ENCODE measurements at regions not wholly inside any gene's neighbourhood (a gene's known extent, or its start where the extent isn't known, plus 50 kb on each side); places are given as distances from the start of the nearest gene placed in this dataset.

GRCh38 chr3:72100601-72101187 is 315.7 kb upstream of the PROK2 start:
- Histone ChIP-seq H2AFZ (ENCODE audit: low read depth) (0 out of 2 replicates have a peak overlapping the region, but pooled peaks have one; percentile 63), H3K79me2 (ENCODE audit: insufficient read depth) (no peaks in the 10 kb centered on the region), H3F3A (replicated peaks; ENCODE audit: insufficient read depth) (no peaks in the 10 kb centered on the region), H4K20me1 (ENCODE audit: insufficient read depth) (no peaks in the 10 kb centered on the region), H3K4me1 (ENCODE audit: control insufficient read depth in 1 of 2, insufficient read depth in 2 of 2, low read depth in 1 of 2, low read length in 1 of 2) (peaks cover 0 to 10% of the 10 kb centered on the region in 2 experiments; a peak in 1 of 4 replicates), H3K9me3 (no peaks in the 10 kb centered on the region), H3K36me3 (replicated peaks in 1 of 2; ENCODE audit: control insufficient read depth in 1 of 2, insufficient read depth in 2 of 2, low read length in 1 of 2) (no peaks in the 10 kb centered on the region), H3K27me3 (ENCODE audit: insufficient read depth) (peaks cover 5% of the 10 kb centered on the region; the same call in 1 of the 2 replicates), H3K4me2 (peak overlapping the region; percentile 70), H3K4me3 (ENCODE audit: low read depth in 2 of 2, low read length in 1 of 2) (peak overlapping the region; percentile 31 to 43; a peak in 3 of 4 replicates), H3K9me2 (no peaks in the 10 kb centered on the region), H3K9ac (no peak overlapping the region; the same call in 1 of the 2 replicates), H3K27ac (ENCODE audit: low read depth in 2 of 2, low read length in 1 of 2) (no peak overlapping the region)
- ChIA-PET POLR2A (no interaction called here), CTCF (interaction anchor here (0.9 to 1.6 kb wide), 4 partner anchors 12 to 225 kb away, joined by 3 to 5 read pairs (median 4); no protein-coding TSS in a partner anchor)
- TF ChIP-seq EP300 (IDR thresholded peaks at IDR 0.05; ENCODE audit: borderline replicate concordance in 1 of 2, low read depth in 1 of 2, low read length in 1 of 2) (peak in 1 of 2 experiments; percentile 10; a peak in 1 of 4 replicates), YY1 (IDR thresholded peaks at IDR 0.05; ENCODE audit: low read depth) (no peak)
- 20% methylated on average over 6 of the region's 21 CpGs for WGBS (ENCODE audit: low lambda C conversion rate)
- peak; percentile 87 for DNase-seq

DNA sequence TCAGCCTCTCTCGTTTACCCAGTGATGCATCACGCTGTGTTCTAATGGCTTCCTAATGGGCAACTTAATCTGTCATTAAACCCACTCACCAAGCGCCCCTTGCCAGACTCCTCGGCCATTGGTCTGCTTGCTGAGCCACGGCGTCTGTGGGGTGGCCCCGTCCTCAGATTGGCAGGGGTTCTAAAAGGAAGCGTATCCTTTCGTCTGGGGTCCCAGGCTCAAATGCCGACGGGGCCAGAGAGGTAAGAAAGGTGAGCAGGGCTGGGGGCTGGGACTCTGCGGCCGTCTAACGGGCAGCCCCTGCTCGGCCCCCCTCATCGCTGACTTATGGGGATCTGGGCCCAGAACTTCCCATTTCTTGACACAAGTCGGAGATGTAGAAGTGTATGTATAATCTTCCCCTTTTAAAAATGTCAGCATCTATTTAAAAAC is 315.1 kb upstream of the PROK2 start:
- no peak overlapping the region for H3K27ac ChIP-seq (ENCODE audit: low read depth in 2 of 2, low read length in 1 of 2)
- ChIA-PET POLR2A (no interaction called here), CTCF (interaction anchor here (1.5 to 1.6 kb wide), 2 partner anchors 18 to 225 kb away, joined by 4 to 5 read pairs; no protein-coding TSS in a partner anchor)
- no peaks in the 10 kb centered on the region for H3K36me3 ChIP-seq (replicated peaks in 1 of 2; ENCODE audit: control insufficient read depth in 1 of 2, insufficient read depth in 2 of 2, low read length in 1 of 2)
- H3F3A ChIP-seq (replicated peaks; ENCODE audit: insufficient read depth), result no peaks in the 10 kb centered on the region
- no peaks in the 10 kb centered on the region for H3K9me3 ChIP-seq
- no peaks in the 10 kb centered on the region for H4K20me1 ChIP-seq (ENCODE audit: insufficient read depth)
- no peaks in the 10 kb centered on the region for H3K9me2 ChIP-seq
- no peak overlapping the region for H3K9ac ChIP-seq
- H3K4me3 ChIP-seq (ENCODE audit: low read depth in 2 of 2, low read length in 1 of 2), result peak overlapping the region in 1 of 2 experiments; percentile 43; a peak in 1 of 4 replicates
- H3K79me2 ChIP-seq (ENCODE audit: insufficient read depth), result no peaks in the 10 kb centered on the region
- DNase-seq, result peak; percentile 37
- H3K27me3 ChIP-seq (ENCODE audit: insufficient read depth), result peaks cover 5% of the 10 kb centered on the region; the same call in 1 of the 2 replicates
- peaks cover 0 to 14% of the 10 kb centered on the region in 2 experiments; a peak in 2 of 4 replicates for H3K4me1 ChIP-seq (ENCODE audit: control insufficient read depth in 1 of 2, insufficient read depth in 2 of 2, low read depth in 1 of 2, low read length in 1 of 2)
- 0 out of 2 replicates have a peak overlapping the region, but pooled peaks have one; percentile 63 for H2AFZ ChIP-seq (ENCODE audit: low read depth)
- H3K4me2 ChIP-seq, result no peak overlapping the region
- TF ChIP-seq, protein P1, sequence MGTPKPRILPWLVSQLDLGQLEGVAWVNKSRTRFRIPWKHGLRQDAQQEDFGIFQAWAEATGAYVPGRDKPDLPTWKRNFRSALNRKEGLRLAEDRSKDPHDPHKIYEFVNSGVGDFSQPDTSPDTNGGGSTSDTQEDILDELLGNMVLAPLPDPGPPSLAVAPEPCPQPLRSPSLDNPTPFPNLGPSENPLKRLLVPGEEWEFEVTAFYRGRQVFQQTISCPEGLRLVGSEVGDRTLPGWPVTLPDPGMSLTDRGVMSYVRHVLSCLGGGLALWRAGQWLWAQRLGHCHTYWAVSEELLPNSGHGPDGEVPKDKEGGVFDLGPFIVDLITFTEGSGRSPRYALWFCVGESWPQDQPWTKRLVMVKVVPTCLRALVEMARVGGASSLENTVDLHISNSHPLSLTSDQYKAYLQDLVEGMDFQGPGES (IDR thresholded peaks at IDR 0.05; ENCODE audit: low read depth, low read length), result no peak
- TF ChIP-seq, protein P2, sequence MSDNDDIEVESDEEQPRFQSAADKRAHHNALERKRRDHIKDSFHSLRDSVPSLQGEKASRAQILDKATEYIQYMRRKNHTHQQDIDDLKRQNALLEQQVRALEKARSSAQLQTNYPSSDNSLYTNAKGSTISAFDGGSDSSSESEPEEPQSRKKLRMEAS (IDR thresholded peaks at IDR 0.05; ENCODE audit: low read depth), result no peak
- TF ChIP-seq NFIC (IDR thresholded peaks at IDR 0.05; ENCODE audit: borderline replicate concordance) (no peak), FOSL2 (IDR thresholded peaks at IDR 0.05; ENCODE audit: borderline replicate concordance, low read depth) (no peak), GABPA (IDR thresholded peaks at IDR 0.05; ENCODE audit: low read depth) (no peak), YY1 (IDR thresholded peaks at IDR 0.05; ENCODE audit: low read depth) (no peak), POLR2AphosphoS5 (IDR thresholded peaks at IDR 0.05; ENCODE audit: low read depth, low read length) (no peak), SMC3 (IDR thresholded peaks at IDR 0.05; ENCODE audit: low read depth, low read length) (no peak), ELF1 (IDR thresholded peaks at IDR 0.05) (no peak), CTCF (IDR thresholded peaks at IDR 0.05) (no peak)
- 64% methylated on average over 17 of the region's 17 CpGs for WGBS (ENCODE audit: low lambda C conversion rate)
